Neural cell (in vitro differentiated cells): ENCODE measurements at regions not wholly inside any gene's neighbourhood (a gene's known extent, or its start where the extent isn't known, plus 50 kb on each side); places are given as distances from the start of the nearest gene placed in this dataset.
"Not testable (repeated sequence)": the region's sequence is repeated elsewhere in the genome, so short reads cannot be mapped to it uniquely, and the experiment has no call there.

Experiments
- H2AFZ ChIP-seq: fragments of 200-600, 300-800 bp; sonication (generic), shearing (Covaris generic); 2 replicates; pipeline ENCODE4 v1.6.0; 2014; ENCODE audit warnings: low read depth, mild to moderate bottlenecking, antibody characterized with exemption, low read length, moderate library complexity
- H3F3A ChIP-seq: fragments of 200-600 bp; shearing (Covaris generic); 2 replicates; pipeline ENCODE4 v1.6.1; 2016; ENCODE audit warnings: mild to moderate bottlenecking, moderate library complexity, mixed read lengths, antibody characterized with exemption, low read length; ENCODE audit not compliant: insufficient read depth, poor library complexity, severe bottlenecking
- H3K27ac ChIP-seq: fragments of 200-600, 300-800 bp; sonication (generic), shearing (Covaris generic); 2 replicates; pipeline ENCODE4 v1.5.1; 2014; ENCODE audit warnings: mild to moderate bottlenecking, low read length, moderate library complexity
- H3K27me3 ChIP-seq: fragments of 300-800, 200-600 bp; sonication (generic), shearing (Covaris generic); 2 replicates; pipeline ENCODE4 v1.6.0; 2014; ENCODE audit warnings: mild to moderate bottlenecking, low read depth, low read length, moderate library complexity; ENCODE audit not compliant: insufficient read depth
- H3K36me3 ChIP-seq: fragments of 300-800, 200-600 bp; sonication (generic), shearing (Covaris generic); 2 replicates; pipeline ENCODE4 v1.5.1; 2014; ENCODE audit warnings: mild to moderate bottlenecking, antibody characterized with exemption, low read length, moderate library complexity; ENCODE audit not compliant: insufficient read depth
- H3K4me2 ChIP-seq: fragments of 300-800, 200-600 bp; sonication (generic), shearing (Covaris generic); 2 replicates; pipeline ENCODE4 v1.6.0; 2014; ENCODE audit warnings: mild to moderate bottlenecking, low read length
- H3K4me3 ChIP-seq: fragments of 300-800, 200-600 bp; sonication (generic), shearing (Covaris generic); 2 replicates; pipeline ENCODE4 v1.5.1; 2014; ENCODE audit warnings: mild to moderate bottlenecking, low read length, moderate library complexity
- H3K79me2 ChIP-seq: fragments of 200-600 bp; shearing (Covaris generic); replicated peaks from 2 replicates; pipeline ENCODE4 v1.6.0; 2014; ENCODE audit warnings: mild to moderate bottlenecking, low read length, moderate library complexity; ENCODE audit not compliant: insufficient read depth
- H3K9ac ChIP-seq: fragments of 300-800, 200-600 bp; sonication (generic), shearing (Covaris generic); 2 replicates; pipeline ENCODE4 v1.6.1; 2016; ENCODE audit warnings: mild to moderate bottlenecking, low read length, mixed read lengths
- H3K9me2 ChIP-seq: fragments of 200-600 bp; shearing (Covaris generic); 2 replicates; pipeline ENCODE4 v1.6.1; 2016; ENCODE audit warnings: mild to moderate bottlenecking, low read length, mixed read lengths; ENCODE audit not compliant: insufficient read depth
- H3K9me3 ChIP-seq: fragments of 200-600, 300-800 bp; sonication (generic), shearing (Covaris generic); 2 replicates; pipeline ENCODE4 v1.6.1; 2016; ENCODE audit warnings: mild to moderate bottlenecking, mixed run types, low read length, moderate library complexity, mixed read lengths
- H4K20me1 ChIP-seq: fragments of 200-600 bp; shearing (Covaris generic); 2 replicates; pipeline ENCODE4 v1.6.1; 2016; ENCODE audit warnings: mild to moderate bottlenecking, mixed run types; ENCODE audit not compliant: insufficient read depth
- CTCF ChIP-seq: fragments of 450-650 bp; IDR thresholded peaks from 2 replicates; pipeline ENCODE4 v1.5.1; 2014; ENCODE audit warnings: antibody characterized with exemption, mild to moderate bottlenecking, moderate library complexity; ENCODE audit not compliant: poor library complexity, severe bottlenecking
- EP300 ChIP-seq: fragments of 450-650 bp; conservative IDR thresholded peaks from 2 replicates; pipeline ENCODE4 v1.6.1; 2014; ENCODE audit warnings: antibody characterized with exemption, mild to moderate bottlenecking, moderate library complexity; ENCODE audit not compliant: poor library complexity, severe bottlenecking
- EZH2 ChIP-seq: fragments of 200-600, 300-800 bp; shearing (Covaris generic), sonication (generic); IDR thresholded peaks from 2 replicates; pipeline ENCODE4 v1.6.1; 2014; ENCODE audit warnings: antibody characterized with exemption, low read length, borderline replicate concordance, mild to moderate bottlenecking; ENCODE audit not compliant: insufficient read depth, poor library complexity, severe bottlenecking
- MXI1 ChIP-seq: fragments of 450-650 bp; conservative IDR thresholded peaks from 2 replicates; pipeline ENCODE4 v1.6.1; 2014; ENCODE audit warnings: antibody characterized with exemption, mild to moderate bottlenecking; ENCODE audit not compliant: poor library complexity, severe bottlenecking
- POLR2AphosphoS5 ChIP-seq: IDR thresholded peaks from 2 replicates; pipeline ENCODE4 v1.6.1; 2012
- RAD21 ChIP-seq: fragments of 450-650 bp; conservative IDR thresholded peaks from 2 replicates; pipeline ENCODE4 v1.6.1; 2014; ENCODE audit warnings: antibody characterized with exemption, mild to moderate bottlenecking, moderate library complexity
- REST ChIP-seq: IDR thresholded peaks from 2 replicates; pipeline ENCODE4 v1.6.1; 2012; ENCODE audit warnings: borderline replicate concordance
- SMC3 ChIP-seq: fragments of 450-650 bp; conservative IDR thresholded peaks from 2 replicates; pipeline ENCODE4 v1.6.1; 2014; ENCODE audit warnings: antibody characterized with exemption, mild to moderate bottlenecking, moderate library complexity; ENCODE audit not compliant: poor library complexity
- TAF1 ChIP-seq: IDR thresholded peaks from 2 replicates; pipeline ENCODE4 v1.6.1; 2012; ENCODE audit warnings: low read depth

- Histone ChIP-seq H3K9me2 (no peaks in the 10 kb centered on the region), H3F3A (peaks cover 3% of the 10 kb centered on the region), H3K27me3 (no peaks in the 10 kb centered on the region), H3K27ac (no peak overlapping the region), H3K9me3 (no peaks in the 10 kb centered on the region), H3K4me3 (no peak overlapping the region), H3K4me2 (no peak overlapping the region), H3K36me3 (no peaks in the 10 kb centered on the region), H3K9ac (no peak overlapping the region), H3K79me2 (no peaks in the 10 kb centered on the region), H4K20me1 (no peaks in the 10 kb centered on the region), H2AFZ (no peak overlapping the region)
- TF ChIP-seq EZH2 (no peak), TAF1 (no peak), CTCF (no peak), REST (no peak), EP300 (no peak), RAD21 (no peak), POLR2AphosphoS5 (no peak), MXI1 (no peak), SMC3 (no peak)
Measured at GRCh38 chr5:126056851-126057622, 366.2 kb upstream of the GRAMD2B start.

- not testable (repeated sequence) for H3K9me3 ChIP-seq, H3K27ac ChIP-seq, H4K20me1 ChIP-seq, H3K27me3 ChIP-seq, H3K4me3 ChIP-seq, H3K9ac ChIP-seq, H3K9me2 ChIP-seq, H3K79me2 ChIP-seq, H2AFZ ChIP-seq, H3K4me2 ChIP-seq, H3K36me3 ChIP-seq, H3F3A ChIP-seq
Measured at GRCh38 chr5:126058392-126058791, 364.8 kb upstream of the GRAMD2B start.
